ENCODE measurements at regions not wholly inside any gene's neighbourhood (a gene's known extent, or its start where the extent isn't known, plus 50 kb on each side); places are given as distances from the start of the nearest gene placed in this dataset.
A peak's percentile ranks its signal among the peaks of the same experiment; 100 is the strongest.

DNA sequence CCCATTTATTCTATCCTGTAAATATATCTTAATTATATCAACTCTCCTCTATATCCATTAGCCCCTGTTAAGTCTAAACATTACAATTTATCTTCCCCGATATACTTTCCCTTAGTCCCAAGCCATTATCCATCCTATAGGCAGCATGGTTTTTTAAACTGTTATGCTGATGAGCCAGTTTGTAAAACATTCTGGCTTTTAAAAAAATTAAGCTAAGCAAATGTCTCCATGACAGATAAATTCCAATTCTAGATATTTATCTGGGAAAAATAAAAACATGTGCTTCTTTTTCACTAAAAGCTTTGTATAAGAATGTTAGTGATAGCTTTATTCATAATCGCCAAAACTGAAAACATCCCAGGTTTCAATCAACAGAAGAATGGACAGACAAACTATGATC, 183.2 kb upstream of the GNAI1 start:
- peaks cover 3% of the 10 kb centered on the region for H3K9me3 ChIP-seq (ENCODE audit: low read depth, low read length)
- H3K27ac ChIP-seq (ENCODE audit: low read depth, low read length), result no peak overlapping the region
- H2AFZ ChIP-seq (ENCODE audit: low read length), result no peak overlapping the region
- H3K79me2 ChIP-seq (ENCODE audit: insufficient read depth, low read length), result no peaks in the 10 kb centered on the region
- H3K4me1 ChIP-seq (ENCODE audit: insufficient read depth, low read length), result no peaks in the 10 kb centered on the region
- no peak for DNase-seq (ENCODE audit: insufficient read length, low spot score, missing footprints)
- H3K36me3 ChIP-seq (ENCODE audit: insufficient read depth, low read length), result no peaks in the 10 kb centered on the region
- H3K27me3 ChIP-seq (ENCODE audit: insufficient read depth, low read length), result no peaks in the 10 kb centered on the region
- H3K4me2 ChIP-seq (ENCODE audit: insufficient read depth, low read length), result no peak overlapping the region
- TF ChIP-seq, protein P1, sequence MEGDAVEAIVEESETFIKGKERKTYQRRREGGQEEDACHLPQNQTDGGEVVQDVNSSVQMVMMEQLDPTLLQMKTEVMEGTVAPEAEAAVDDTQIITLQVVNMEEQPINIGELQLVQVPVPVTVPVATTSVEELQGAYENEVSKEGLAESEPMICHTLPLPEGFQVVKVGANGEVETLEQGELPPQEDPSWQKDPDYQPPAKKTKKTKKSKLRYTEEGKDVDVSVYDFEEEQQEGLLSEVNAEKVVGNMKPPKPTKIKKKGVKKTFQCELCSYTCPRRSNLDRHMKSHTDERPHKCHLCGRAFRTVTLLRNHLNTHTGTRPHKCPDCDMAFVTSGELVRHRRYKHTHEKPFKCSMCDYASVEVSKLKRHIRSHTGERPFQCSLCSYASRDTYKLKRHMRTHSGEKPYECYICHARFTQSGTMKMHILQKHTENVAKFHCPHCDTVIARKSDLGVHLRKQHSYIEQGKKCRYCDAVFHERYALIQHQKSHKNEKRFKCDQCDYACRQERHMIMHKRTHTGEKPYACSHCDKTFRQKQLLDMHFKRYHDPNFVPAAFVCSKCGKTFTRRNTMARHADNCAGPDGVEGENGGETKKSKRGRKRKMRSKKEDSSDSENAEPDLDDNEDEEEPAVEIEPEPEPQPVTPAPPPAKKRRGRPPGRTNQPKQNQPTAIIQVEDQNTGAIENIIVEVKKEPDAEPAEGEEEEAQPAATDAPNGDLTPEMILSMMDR (IDR thresholded peaks at IDR 0.05; ENCODE audit: extremely low read depth, low read depth, low read length), result no peak
- no peak overlapping the region for H3K4me3 ChIP-seq (ENCODE audit: insufficient read depth, low read length)
- H4K20me1 ChIP-seq (ENCODE audit: insufficient read depth, low read length), result no peaks in the 10 kb centered on the region

DNA sequence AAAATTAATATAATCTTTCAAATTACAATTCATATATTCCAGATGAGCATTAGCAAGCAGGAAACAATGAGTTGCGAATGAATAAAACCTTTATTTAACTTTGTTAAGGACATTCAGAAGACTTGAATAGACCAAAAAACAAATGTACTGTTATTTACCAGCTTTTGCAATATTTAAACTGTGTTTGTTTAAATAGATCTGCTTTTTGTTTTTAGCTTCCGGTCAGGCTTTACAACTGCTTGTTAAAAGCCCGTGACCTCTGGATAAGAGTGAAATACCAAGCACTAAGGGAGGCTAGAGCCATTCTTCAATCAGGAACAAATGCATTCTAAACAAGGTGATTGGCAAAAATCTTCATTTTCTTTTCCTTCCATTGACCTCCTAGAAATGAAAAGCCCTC, 184.9 kb upstream of the GNAI1 start:
- Histone ChIP-seq H2AFZ (ENCODE audit: low read length) (peak overlapping the region; percentile 10), H3K9me3 (ENCODE audit: low read depth, low read length) (peaks cover 3% of the 10 kb centered on the region), H3K27ac (ENCODE audit: low read depth, low read length) (no peak overlapping the region), H3K4me2 (ENCODE audit: insufficient read depth, low read length) (no peak overlapping the region), H4K20me1 (ENCODE audit: insufficient read depth, low read length) (no peaks in the 10 kb centered on the region), H3K27me3 (ENCODE audit: insufficient read depth, low read length) (no peaks in the 10 kb centered on the region), H3K4me3 (ENCODE audit: insufficient read depth, low read length) (no peak overlapping the region), H3K4me1 (ENCODE audit: insufficient read depth, low read length) (no peaks in the 10 kb centered on the region), H3K36me3 (ENCODE audit: insufficient read depth, low read length) (no peaks in the 10 kb centered on the region), H3K79me2 (ENCODE audit: insufficient read depth, low read length) (no peaks in the 10 kb centered on the region)
- TF ChIP-seq, protein P1 (IDR thresholded peaks at IDR 0.05; ENCODE audit: extremely low read depth, low read depth, low read length), result no peak
- DNase-seq (ENCODE audit: insufficient read length, low spot score, missing footprints), result no peak

DNA sequence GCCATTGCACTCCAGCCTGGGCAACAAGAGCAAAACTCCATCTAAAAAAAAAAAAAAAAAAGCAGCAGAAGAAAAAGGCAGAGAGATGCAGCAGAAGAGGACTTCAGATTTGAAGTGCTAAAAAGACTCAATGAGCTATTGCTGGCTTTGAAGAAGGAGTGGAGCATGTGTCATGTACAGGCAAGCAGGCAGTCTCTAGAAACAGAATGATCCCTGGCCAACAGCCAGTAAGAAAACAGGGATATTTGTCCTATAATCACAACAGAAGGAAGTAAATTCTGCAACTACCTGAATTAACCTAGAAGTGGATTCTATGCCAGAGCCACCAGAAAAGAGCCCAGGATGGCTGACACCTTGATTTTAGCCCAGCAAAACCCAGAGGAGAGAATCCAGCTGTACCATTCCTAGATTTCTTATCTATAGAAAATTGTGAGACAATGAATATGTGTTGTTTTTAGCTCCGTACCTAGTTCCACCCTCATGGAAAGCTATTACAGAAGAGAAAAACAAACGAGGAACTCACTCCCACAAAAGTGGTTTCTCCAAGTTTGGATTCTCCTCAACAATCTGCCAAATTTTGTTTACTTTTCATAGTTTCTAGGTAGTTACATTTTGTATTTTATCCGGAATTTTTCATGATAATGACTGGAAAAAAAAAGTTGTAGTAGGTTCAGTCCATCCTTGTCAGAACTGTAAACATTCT, 198.2 kb upstream of the GNAI1 start:
- H3K27ac ChIP-seq (ENCODE audit: low read depth, low read length), result peak overlapping the region; percentile 28
- H3K27me3 ChIP-seq (ENCODE audit: insufficient read depth, low read length), result no peaks in the 10 kb centered on the region
- no peaks in the 10 kb centered on the region for H3K36me3 ChIP-seq (ENCODE audit: insufficient read depth, low read length)
- peak; percentile 45 for DNase-seq (ENCODE audit: insufficient read length, low spot score, missing footprints)
- H2AFZ ChIP-seq (ENCODE audit: low read length), result peak overlapping the region; percentile 54
- H3K4me3 ChIP-seq (ENCODE audit: insufficient read depth, low read length), result no peak overlapping the region
- no peaks in the 10 kb centered on the region for H3K9me3 ChIP-seq (ENCODE audit: low read depth, low read length)
- H3K4me2 ChIP-seq (ENCODE audit: insufficient read depth, low read length), result no peak overlapping the region
- H4K20me1 ChIP-seq (ENCODE audit: insufficient read depth, low read length), result no peaks in the 10 kb centered on the region
- no peaks in the 10 kb centered on the region for H3K79me2 ChIP-seq (ENCODE audit: insufficient read depth, low read length)
- TF ChIP-seq, protein P1 (IDR thresholded peaks at IDR 0.05; ENCODE audit: extremely low read depth, low read depth, low read length), result no peak
- peaks cover 16% of the 10 kb centered on the region for H3K4me1 ChIP-seq (ENCODE audit: insufficient read depth, low read length)

DNA sequence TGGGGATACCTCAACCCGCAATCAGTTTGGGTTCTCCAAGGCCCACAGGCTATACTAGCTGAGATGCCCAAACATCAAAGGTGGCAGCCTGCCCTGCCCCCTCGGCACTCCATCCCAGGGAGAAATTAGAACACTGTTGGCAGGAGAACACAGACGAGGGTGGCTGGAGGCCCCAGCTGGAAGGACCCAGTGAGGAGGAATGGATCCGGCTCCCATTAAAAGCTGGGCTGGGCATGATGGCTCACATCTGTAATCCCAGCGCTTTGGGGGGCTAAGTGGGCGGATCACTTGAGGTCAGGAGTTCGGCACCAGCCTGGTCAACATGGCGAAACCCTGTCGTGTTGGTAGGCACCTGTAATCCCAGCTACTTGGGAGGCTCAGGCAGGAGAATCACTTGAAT, 199.9 kb upstream of the GNAI1 start:
- no peaks in the 10 kb centered on the region for H3K27me3 ChIP-seq (ENCODE audit: insufficient read depth, low read length)
- H3K79me2 ChIP-seq (ENCODE audit: insufficient read depth, low read length), result no peaks in the 10 kb centered on the region
- no peak overlapping the region for H3K4me3 ChIP-seq (ENCODE audit: insufficient read depth, low read length)
- no peak overlapping the region for H3K27ac ChIP-seq (ENCODE audit: low read depth, low read length)
- H3K36me3 ChIP-seq (ENCODE audit: insufficient read depth, low read length), result no peaks in the 10 kb centered on the region
- no peak overlapping the region for H2AFZ ChIP-seq (ENCODE audit: low read length)
- H4K20me1 ChIP-seq (ENCODE audit: insufficient read depth, low read length), result no peaks in the 10 kb centered on the region
- no peak overlapping the region for H3K4me2 ChIP-seq (ENCODE audit: insufficient read depth, low read length)
- no peaks in the 10 kb centered on the region for H3K9me3 ChIP-seq (ENCODE audit: low read depth, low read length)
- peaks cover 25% of the 10 kb centered on the region for H3K4me1 ChIP-seq (ENCODE audit: insufficient read depth, low read length)
- TF ChIP-seq, protein P1 (IDR thresholded peaks at IDR 0.05; ENCODE audit: extremely low read depth, low read depth, low read length), result no peak
- DNase-seq (ENCODE audit: insufficient read length, low spot score, missing footprints), result no peak
